ENCODE measurements at regions not wholly inside any gene's neighbourhood (a gene's known extent, or its start where the extent isn't known, plus 50 kb on each side); places are given as distances from the start of the nearest gene placed in this dataset.

DNA sequence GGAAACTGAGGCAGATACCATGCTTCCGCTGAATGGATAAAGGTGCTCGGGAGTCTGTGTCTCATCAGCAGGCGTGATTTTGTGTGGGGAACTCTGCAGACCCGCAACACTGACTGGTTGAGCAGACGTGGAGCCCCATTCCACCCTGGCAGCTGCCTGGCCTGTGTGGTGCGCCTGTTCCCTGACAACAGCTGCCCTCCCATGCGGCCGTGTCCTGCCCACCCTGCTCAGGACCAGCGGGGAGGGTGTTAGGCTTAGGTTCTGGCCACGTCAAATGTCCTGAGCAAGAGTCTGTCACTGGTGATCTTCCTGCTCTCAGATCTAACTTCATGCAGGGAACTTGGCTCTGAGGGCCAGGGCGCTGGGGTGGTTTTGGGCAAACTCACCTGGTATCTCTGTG is 417.7 kb upstream of the IRX4 start:
- TF ChIP-seq HDAC6 (IDR thresholded peaks at IDR 0.05; ENCODE audit: low read depth, low read length), result no peak
- H3K23ac ChIP-seq (ENCODE audit: insufficient read length), result no peak overlapping the region
- no peak overlapping the region for H3K9ac ChIP-seq (replicated peaks in 1 of 4; ENCODE audit: extremely low read depth in 1 of 4, low read depth in 3 of 4, low read length in 3 of 4)
- no peak overlapping the region for H3K4ac ChIP-seq (replicated peaks; ENCODE audit: insufficient read length, low read depth, low read length)
- no peak overlapping the region for H4K5ac ChIP-seq (ENCODE audit: insufficient read length, low read depth, low read length)
- H3K79me1 ChIP-seq (ENCODE audit: low read depth, low read length), result no peaks in the 10 kb centered on the region; the same call in 1 of the 2 replicates
- H2AFZ ChIP-seq (ENCODE audit: low read length), result no peak overlapping the region
- H2BK120ac ChIP-seq (replicated peaks; ENCODE audit: low read depth, low read length), result no peak overlapping the region
- H4K8ac ChIP-seq (ENCODE audit: extremely low read depth, insufficient read depth, low read length), result no peak overlapping the region
- FAIRE-seq (no peak), DNase-seq (ENCODE audit: low read depth in 1 of 2, low spot score in 2 of 2) (no peak)
- H3K23me2 ChIP-seq (ENCODE audit: low read depth, low read length), result no peaks in the 10 kb centered on the region
- no peak overlapping the region for H2AK5ac ChIP-seq (ENCODE audit: low read depth, low read length)
- no peaks in the 10 kb centered on the region for H3K79me2 ChIP-seq (ENCODE audit: control insufficient read depth in 1 of 2, insufficient read depth in 2 of 2, low read length in 2 of 2)
- H4K91ac ChIP-seq (replicated peaks; ENCODE audit: insufficient read length, low read length), result no peak overlapping the region
- ChIA-PET POLR2A (ENCODE audit: partially characterized antibody) (no interaction called here), CTCF (ENCODE audit: partially characterized antibody) (interaction anchor here (1.0 kb wide), 1 partner anchor 16 kb away, joined by 3 read pairs; no protein-coding TSS in a partner anchor)
- H3K27ac ChIP-seq (ENCODE audit: low read depth, low read length), result no peak overlapping the region
- H3K4me3 ChIP-seq (ENCODE audit: extremely low read depth in 1 of 4, insufficient read depth in 2 of 4, low read depth in 3 of 4, low read length in 4 of 4), result no peak overlapping the region
- no peaks in the 10 kb centered on the region for H4K20me1 ChIP-seq (replicated peaks in 1 of 2; ENCODE audit: control insufficient read depth in 1 of 2, insufficient read depth in 2 of 2, low read length in 2 of 2)
- no peak overlapping the region for H2BK15ac ChIP-seq (ENCODE audit: low read length)
- H3K9me3 ChIP-seq (ENCODE audit: insufficient read depth in 2 of 2, low read depth in 1 of 2, low read length in 1 of 2), result no peaks in the 10 kb centered on the region
- no peak overlapping the region for H2BK12ac ChIP-seq (ENCODE audit: low read depth, low read length)
- H3K4me2 ChIP-seq (ENCODE audit: insufficient read depth in 1 of 2, low read depth in 2 of 2, low read length in 2 of 2), result no peak overlapping the region
- H2BK20ac ChIP-seq (ENCODE audit: low read length), result no peak overlapping the region
- no peak overlapping the region for H3K56ac ChIP-seq (replicated peaks; ENCODE audit: insufficient read length, low read depth, low read length)
- H3K18ac ChIP-seq (ENCODE audit: extremely low read depth, low read length), result no peak overlapping the region
- peaks cover 1 to 9% (median 2%) of the 10 kb centered on the region in 4 experiments; a peak in 5 of 7 replicates for H3K4me1 ChIP-seq (replicated peaks in 1 of 4; ENCODE audit: control insufficient read depth in 3 of 4, insufficient read depth in 4 of 4, low read length in 3 of 4)
- H3K36me3 ChIP-seq (ENCODE audit: control insufficient read depth in 2 of 4, insufficient read depth in 4 of 4, low read length in 3 of 4), result no peaks in the 10 kb centered on the region
- no peak overlapping the region for H2BK5ac ChIP-seq (ENCODE audit: low read depth, low read length)
- H3K27me3 ChIP-seq (replicated peaks in 1 of 4; ENCODE audit: control insufficient read depth in 3 of 4, extremely low read depth in 1 of 4, insufficient read depth in 3 of 4, low read length in 3 of 4), result no peaks in the 10 kb centered on the region
- 88% methylated on average over 11 of the region's 11 CpGs; no CpG with 5 or more reads in 1 of the 2 experiments for WGBS, 2 experiments (ENCODE audit: extremely low coverage in 1 of 2, insufficient coverage in 1 of 2, insufficient read length in 1 of 2, insufficient replicate concordance in 2 of 2, low coverage in 1 of 2, low lambda C conversion rate in 2 of 2, missing lambda C conversion rate in 1 of 2)
- no peak overlapping the region for H3K14ac ChIP-seq (ENCODE audit: insufficient read length)

Data from H1 (cell line).